GM13976 (cell line): ENCODE measurements at regions not wholly inside any gene's neighbourhood (a gene's known extent, or its start where the extent isn't known, plus 50 kb on each side); places are given as distances from the start of the nearest gene placed in this dataset.

Experiments
- DNase-seq: peaks from one replicate; pipeline ENCODE4 v3.0.0; 2012; ENCODE audit warnings: low spot score
- in situ Hi-C: fragments of 300-500 bp; cut with MboI; formaldehyde crosslinking; loops from one replicate; pipeline ENCODE4 v1.12.0; 2022; ENCODE audit warnings: low sequenced_read_pairs, mixed read lengths, inconsistent platforms; ENCODE audit not compliant: unreplicated experiment
- TF ChIP-seq, protein P1 (sequence below): IDR thresholded peaks from 2 replicates; pipeline ENCODE4 v1.5.1; 2012; ENCODE audit warnings: borderline replicate concordance, mild to moderate bottlenecking; ENCODE audit not compliant: insufficient read depth; ENCODE audit errors: extremely low read depth, missing control alignments, control extremely low read depth

DNA sequence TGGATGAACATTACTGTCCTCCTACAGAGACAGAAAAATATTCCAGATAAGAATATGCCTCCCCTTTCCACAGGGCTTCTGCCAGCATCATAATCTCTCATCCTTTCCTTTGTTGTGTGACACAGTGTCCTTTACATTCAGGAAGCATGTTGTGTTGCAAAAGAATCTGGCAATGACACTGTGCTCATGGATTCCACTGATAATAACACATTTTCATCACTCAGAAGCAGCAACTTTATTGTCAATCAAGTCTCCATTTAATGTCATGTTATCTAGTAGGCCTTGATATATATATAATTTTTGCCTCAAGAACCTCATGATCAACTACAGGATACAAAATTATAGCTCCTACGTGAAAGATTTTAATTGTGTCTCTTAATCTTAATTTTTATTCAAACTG lies 833.9 kb downstream of the FSTL5 start:
- TF ChIP-seq, protein P1, sequence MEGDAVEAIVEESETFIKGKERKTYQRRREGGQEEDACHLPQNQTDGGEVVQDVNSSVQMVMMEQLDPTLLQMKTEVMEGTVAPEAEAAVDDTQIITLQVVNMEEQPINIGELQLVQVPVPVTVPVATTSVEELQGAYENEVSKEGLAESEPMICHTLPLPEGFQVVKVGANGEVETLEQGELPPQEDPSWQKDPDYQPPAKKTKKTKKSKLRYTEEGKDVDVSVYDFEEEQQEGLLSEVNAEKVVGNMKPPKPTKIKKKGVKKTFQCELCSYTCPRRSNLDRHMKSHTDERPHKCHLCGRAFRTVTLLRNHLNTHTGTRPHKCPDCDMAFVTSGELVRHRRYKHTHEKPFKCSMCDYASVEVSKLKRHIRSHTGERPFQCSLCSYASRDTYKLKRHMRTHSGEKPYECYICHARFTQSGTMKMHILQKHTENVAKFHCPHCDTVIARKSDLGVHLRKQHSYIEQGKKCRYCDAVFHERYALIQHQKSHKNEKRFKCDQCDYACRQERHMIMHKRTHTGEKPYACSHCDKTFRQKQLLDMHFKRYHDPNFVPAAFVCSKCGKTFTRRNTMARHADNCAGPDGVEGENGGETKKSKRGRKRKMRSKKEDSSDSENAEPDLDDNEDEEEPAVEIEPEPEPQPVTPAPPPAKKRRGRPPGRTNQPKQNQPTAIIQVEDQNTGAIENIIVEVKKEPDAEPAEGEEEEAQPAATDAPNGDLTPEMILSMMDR, result no peak
- no peak for DNase-seq
- in situ Hi-C loops, result no loop called here

DNA sequence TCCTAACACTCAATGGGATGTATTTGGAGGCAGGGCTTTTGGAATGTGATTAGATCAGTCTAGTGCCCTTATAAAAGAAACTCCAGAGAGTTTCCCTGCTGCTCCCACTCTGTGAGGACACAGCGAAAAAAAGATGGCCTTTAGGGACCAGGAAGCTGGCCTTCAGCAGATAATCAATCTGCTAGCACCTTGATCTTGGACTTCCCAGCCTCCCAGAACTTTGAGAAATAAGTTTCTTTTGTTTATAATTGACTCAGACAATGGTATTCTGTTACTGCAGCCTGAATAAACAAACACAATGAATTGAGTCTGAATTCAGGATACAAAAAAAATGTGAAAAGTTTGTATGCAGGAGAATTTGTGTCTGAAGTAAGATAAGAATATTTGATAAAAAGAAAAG lies 842.1 kb downstream of the FSTL5 start:
- in situ Hi-C loops, result no loop called here
- no peak for DNase-seq
- TF ChIP-seq, protein P1, result no peak

DNA sequence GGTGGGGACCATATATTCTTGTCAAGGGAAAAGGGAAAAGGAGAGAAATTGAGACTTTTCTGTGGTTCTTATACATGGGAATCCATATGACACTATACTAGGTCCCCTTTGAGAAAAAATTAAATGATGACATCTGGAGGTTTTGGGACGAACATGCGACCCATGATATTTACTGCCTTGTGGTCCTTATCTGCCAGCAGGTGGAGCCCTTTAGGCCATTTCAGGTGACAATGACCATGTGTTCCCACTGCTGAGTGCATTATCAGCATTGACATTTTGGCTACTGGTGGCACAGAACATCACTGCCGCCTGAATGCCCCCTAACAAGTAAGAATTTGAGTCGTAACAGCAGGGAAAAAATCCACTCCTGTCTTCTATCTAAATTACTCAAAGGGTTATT lies 843.4 kb downstream of the FSTL5 start:
- in situ Hi-C loops, result no loop called here
- TF ChIP-seq, protein P1, result peak; percentile 46
- peak; percentile 11 for DNase-seq

DNA sequence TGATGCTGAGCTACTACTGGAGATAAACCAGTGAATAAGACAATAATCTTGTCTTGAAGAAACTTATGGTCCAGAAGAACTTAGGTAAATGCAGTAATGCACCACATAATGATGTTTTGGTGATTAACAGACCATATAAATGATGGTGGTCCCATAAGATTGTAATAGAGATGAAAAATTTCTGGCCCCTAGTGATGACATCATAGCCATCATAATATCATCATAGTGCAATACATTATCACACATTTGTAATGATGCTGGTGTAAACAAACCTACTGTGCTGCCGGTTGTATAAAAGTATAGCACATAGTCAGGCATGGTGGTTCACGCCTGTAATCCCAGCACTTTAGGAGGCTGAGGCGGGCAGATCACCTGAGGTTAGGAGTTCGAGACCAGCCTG lies 846.8 kb downstream of the FSTL5 start:
- in situ Hi-C loops, result no loop called here
- TF ChIP-seq, protein P1, result no peak
- no peak for DNase-seq

DNA sequence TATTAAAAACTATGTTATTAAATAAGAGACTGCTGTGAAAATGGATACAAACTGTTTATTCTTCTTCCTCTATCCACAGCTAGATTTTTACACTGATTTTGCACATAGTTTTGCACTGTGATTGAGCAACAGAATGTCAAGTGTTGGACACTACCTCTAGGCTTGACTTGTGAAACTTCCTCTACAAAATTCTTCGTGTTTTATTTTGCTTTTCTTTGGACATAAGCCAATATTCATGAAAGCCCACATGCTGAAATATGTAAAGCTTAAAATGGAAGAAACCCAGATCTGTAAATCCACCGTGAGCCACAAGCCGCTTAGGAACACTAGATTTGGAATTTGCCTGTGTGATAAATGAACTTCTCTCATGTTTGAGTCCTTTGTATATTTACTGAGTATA lies 849.4 kb downstream of the FSTL5 start:
- TF ChIP-seq, protein P1, result no peak
- DNase-seq, result no peak
- in situ Hi-C loops, result no loop called here

DNA sequence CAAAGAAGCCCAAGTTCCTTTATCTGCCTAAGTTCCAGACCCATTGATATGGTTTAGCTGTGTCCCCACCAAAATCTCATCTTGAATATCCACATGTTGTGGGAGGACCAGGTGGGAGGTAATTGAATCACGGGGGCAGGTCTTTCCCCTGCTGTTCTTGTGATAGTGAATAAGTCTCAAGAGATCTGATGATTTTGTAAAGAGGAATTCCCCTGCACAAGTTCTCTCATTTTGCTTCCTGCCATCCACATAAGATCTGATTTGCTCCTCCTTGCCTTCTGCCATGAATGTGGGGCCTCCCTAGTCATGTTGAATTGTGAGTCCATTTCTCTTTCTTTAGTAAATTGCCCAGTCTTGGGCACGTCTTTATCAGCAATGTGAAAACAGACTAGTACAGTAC lies 860.2 kb downstream of the FSTL5 start:
- in situ Hi-C loops, result no loop called here

More for the DNA sequence above, 860.2 kb downstream of the FSTL5 start:
- DNase-seq, result no peak
- TF ChIP-seq, protein P1, result no peak
